Peyer's patch (tissue), 4 donors: ENCODE measurements at regions not wholly inside any gene's neighbourhood (a gene's known extent, or its start where the extent isn't known, plus 50 kb on each side); places are given as distances from the start of the nearest gene placed in this dataset.

Source experiments
- CTCF ChIP-seq, 6 experiments: fragments of 450-650 bp in 4 of 6; fragments of 200-600 bp in 2 of 6; sonication (generic) in 1 of 6; IDR thresholded peaks; one replicate each; pipeline ENCODE4 v1.5.1; 2017 to 2019; ENCODE audit warnings: antibody characterized with exemption in 6 of 6, mild to moderate bottlenecking in 3 of 6, moderate library complexity in 1 of 6
- POLR2A ChIP-seq, 2 donors: fragments of 450-650 bp; IDR thresholded peaks; one replicate each; pipeline ENCODE4 v1.5.1; 2017; ENCODE audit warnings: antibody characterized with exemption in 2 of 2, mild to moderate bottlenecking in 2 of 2, moderate library complexity in 2 of 2

- TF ChIP-seq POLR2A (IDR thresholded peaks at IDR 0.05) (no peak), CTCF (IDR thresholded peaks at IDR 0.05) (no peak)
These were observed 53.3 kb upstream of the NOTCH1 start for GRCh38 chr9:136599074-136599531.
